GM19328 (cell line): ENCODE measurements at regions not wholly inside any gene's neighbourhood (a gene's known extent, or its start where the extent isn't known, plus 50 kb on each side); places are given as distances from the start of the nearest gene placed in this dataset.

Experiments
- ATAC-seq: cut with Tn5 transposase; IDR thresholded peaks from one replicate; pipeline ENCODE4 v1.9.1; 2021; ENCODE audit warnings: mild to moderate bottlenecking, moderate library complexity; ENCODE audit not compliant: unreplicated experiment

- ATAC-seq: no peak
Observed at GRCh38 chr16:82360024-82360783, 190.2 kb upstream of the MPHOSPH6 start.

- no peak for ATAC-seq
Observed at GRCh38 chr16:82358606-82359221, 188.7 kb upstream of the MPHOSPH6 start.

- ATAC-seq: no peak
Observed at GRCh38 chr16:82358161-82358560, 188.1 kb upstream of the MPHOSPH6 start.

- ATAC-seq: no peak
Observed at GRCh38 chr16:82357237-82357636, 187.2 kb upstream of the MPHOSPH6 start.

GRCh38 chr16:82350560-82350959 is 180.5 kb upstream of the MPHOSPH6 start:
- ATAC-seq: no peak

- no peak for ATAC-seq
Observed at GRCh38 chr16:82345318-82345717, 175.3 kb upstream of the MPHOSPH6 start.

- no peak for ATAC-seq
Observed at GRCh38 chr16:82344157-82344556, 174.1 kb upstream of the MPHOSPH6 start.

- ATAC-seq: no peak
Observed at GRCh38 chr16:82341146-82341669, 171.2 kb upstream of the MPHOSPH6 start.

- no peak for ATAC-seq
Observed at GRCh38 chr16:82340531-82340930, 170.5 kb upstream of the MPHOSPH6 start.

- no peak for ATAC-seq
Observed at GRCh38 chr16:82337355-82337754, 167.3 kb upstream of the MPHOSPH6 start.

- no peak for ATAC-seq
Observed at GRCh38 chr16:82331974-82332750, 162.1 kb upstream of the MPHOSPH6 start.

GRCh38 chr16:82331397-82331796 is 161.4 kb upstream of the MPHOSPH6 start:
- no peak for ATAC-seq

GRCh38 chr16:82329504-82330192 is 159.6 kb upstream of the MPHOSPH6 start:
- no peak for ATAC-seq

- ATAC-seq: no peak
Observed at GRCh38 chr16:82328881-82329469, 159.0 kb upstream of the MPHOSPH6 start.

- ATAC-seq: no peak
Observed at GRCh38 chr16:82323171-82323570, 153.1 kb upstream of the MPHOSPH6 start.

GRCh38 chr16:82322177-82322576 is 152.2 kb upstream of the MPHOSPH6 start:
- no peak for ATAC-seq

GRCh38 chr16:82319038-82319437 is 149.0 kb upstream of the MPHOSPH6 start:
- no peak for ATAC-seq

GRCh38 chr16:82317411-82318167 is 147.6 kb upstream of the MPHOSPH6 start:
- no peak for ATAC-seq

- ATAC-seq: no peak
Observed at GRCh38 chr16:82313754-82314153, 143.7 kb upstream of the MPHOSPH6 start.

- no peak for ATAC-seq
Observed at GRCh38 chr16:82311528-82311927, 141.5 kb upstream of the MPHOSPH6 start.
